Right kidney (tissue), 1 donor: ENCODE measurements at regions not wholly inside any gene's neighbourhood (a gene's known extent, or its start where the extent isn't known, plus 50 kb on each side); places are given as distances from the start of the nearest gene placed in this dataset.

ENCODE experiments used
- DNase-seq: peaks from one replicate; pipeline ENCODE4 v3.0.0-alpha.2; 2016

DNA sequence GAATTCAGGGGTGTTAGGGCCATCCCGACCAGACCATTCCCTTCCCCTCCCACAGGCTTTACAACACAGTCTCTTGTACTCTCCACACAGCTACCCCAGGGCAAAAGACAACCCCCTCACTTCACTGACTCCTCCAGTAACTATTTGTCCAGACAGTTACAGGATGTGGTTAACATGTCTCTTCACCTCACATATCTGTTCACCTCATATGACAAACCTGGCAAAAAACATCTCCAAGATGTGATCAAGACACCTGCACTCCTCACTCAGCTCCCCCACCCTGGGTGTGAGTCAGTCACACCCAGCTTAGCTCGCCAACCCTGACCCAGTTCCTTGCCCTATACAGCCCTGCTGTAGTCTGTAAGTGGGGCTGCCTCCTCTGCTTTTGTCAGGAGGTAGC is 490.5 kb upstream of the CHRM3 start:
- no peak for DNase-seq

DNA sequence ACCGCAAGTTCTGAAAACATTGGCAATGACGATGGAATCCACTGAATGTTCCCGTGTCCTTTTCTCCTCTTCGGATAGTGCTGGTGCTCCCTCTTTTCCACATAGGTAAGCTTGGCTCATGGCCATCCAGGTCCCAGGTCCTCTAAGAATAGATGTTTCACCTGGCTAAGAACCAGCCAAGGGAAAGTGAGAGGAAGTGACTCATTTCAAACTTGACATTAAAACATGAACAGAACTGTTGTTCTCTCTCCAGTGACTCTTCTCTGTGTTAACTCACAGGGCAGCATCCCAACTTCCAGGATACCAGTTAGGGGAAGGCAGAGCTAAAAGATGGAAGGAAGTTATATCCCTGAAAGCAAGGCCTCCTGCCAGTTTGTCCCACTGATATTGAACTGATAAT is 493.8 kb upstream of the CHRM3 start:
- no peak for DNase-seq

DNA sequence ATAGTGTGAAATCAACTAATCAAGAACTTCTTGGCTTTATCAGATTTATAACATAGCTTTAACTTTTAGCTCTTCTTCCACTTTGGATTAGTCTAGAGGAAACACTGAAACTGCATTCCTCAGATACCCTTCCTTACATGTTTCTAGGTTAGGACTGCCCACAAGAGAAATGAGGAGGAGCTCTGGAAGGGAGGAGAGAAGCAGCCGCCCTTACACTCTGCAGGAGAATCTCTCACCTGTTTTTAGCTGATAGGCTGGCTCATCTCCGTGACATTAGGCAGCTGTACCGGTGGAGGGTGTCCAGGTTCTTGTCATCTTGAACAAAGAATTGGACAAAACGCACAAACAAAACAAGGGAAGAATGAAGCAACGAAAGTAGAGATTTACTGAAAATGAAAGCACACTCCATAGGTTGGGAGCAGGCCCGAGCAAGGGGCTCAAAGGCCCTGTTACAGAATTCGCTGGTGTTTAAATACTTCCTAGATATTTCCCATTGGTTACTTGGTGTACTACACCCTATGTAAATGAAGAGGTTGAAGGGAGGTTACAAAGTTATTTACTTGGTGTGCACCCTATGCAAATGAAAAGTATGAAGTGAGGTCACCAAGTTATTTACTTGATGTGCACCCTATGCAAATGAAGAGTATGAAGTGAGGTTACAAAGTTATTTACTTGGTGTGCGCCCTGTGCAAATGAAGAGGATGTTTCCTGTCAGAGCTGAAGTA is 524.9 kb upstream of the CHRM3 start:
- DNase-seq: no peak

DNA sequence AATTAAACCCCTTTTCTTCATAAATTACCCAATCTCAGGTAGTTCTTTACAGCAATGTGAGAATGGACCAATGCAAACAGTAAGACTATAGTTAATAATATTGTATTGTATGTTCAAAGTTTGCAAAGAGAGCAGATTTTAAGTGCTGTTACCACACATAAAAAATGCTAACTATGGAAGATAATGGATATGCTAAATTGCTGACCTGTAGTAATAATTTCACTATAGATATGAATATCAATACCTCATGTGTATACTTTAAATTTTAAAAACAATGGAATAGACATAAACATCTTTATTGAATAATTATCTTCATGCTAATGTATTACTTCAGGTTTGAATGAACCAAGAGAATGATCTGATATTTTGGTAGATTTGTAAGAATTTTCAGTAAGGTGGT is 552.4 kb upstream of the CHRM3 start:
- DNase-seq: no peak

DNA sequence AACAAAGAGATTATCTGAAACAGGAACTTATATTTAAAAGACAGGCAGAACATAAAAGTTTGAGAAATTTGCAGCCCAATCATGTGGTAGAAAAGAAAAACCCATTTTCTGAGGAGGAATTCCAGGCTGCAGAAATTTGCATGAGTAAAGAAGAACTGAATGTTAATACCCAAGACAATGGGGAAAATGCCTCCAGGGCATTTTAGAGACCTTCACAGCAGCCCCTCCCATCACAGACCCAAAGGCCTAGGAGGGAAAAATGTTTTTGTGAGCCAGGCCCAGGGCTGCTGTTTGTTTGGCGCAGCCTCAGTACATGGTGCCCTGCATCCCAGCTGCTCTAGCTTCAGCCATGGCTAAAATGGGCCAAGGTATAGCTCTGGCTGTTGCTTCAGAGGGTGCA is 554.3 kb upstream of the CHRM3 start:
- DNase-seq: no peak

DNA sequence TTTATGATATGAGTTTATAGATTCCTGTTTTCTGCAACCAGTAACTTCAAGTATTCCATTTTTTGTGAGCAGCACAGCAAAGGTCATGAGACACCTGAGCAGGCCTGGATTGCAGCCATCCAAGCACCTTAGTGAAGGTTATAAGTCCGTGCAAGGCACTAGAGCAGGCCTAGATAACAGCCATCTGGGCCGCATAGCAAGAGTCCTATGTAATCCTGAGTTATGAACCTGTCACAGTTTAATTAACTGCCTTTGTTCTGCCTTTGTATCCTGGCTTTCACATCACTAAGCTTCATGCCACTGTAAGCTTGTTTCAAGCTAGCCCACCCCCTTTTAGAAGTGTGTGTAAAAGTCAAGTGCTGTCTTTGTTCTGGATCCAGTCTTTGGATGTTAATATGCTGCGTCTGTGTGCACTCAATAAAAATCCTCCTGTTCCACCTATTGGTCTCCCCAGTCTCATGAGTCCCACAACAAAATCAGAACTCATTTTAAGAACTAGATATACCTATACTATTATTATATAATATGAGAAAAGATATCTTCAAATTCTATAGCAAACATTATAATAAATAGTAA is 556.2 kb upstream of the CHRM3 start:
- DNase-seq: no peak

DNA sequence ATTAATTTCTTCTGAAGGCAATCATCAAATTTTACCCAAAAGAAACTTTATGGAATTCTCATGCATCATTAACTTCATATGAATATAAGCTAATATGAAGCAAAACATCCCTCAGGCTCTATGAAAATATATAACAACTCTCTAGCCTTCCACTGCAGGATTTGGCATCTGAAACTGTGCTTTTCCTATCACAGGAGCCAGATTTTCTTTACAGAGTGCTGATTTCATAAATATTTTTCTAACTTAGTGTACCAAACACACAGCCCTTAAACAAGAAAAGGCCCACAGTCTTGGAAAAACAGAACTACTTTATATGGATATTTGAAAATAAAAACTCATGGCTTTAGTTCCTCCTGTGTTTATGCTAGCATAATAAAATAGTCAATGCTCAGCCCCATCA is 559.5 kb upstream of the CHRM3 start:
- no peak for DNase-seq

DNA sequence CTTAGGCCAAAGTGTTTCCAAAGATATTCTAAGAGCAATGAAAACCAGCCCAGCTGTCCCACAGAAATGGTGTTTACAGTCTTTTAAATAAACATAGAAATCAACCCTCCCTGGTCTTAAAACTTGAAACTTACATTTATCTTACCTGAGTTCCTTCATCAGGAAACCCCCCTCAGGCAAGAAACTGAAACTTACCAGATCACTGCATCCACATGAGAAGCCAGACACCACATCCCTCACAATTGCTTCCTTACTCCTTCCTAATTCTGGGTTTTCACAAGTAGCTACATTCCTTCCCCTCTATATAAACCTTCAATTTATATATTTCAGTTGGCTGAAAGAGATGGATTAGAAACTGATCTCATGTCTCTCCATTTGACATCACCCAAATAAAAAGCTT is 563.0 kb upstream of the CHRM3 start:
- no peak for DNase-seq

DNA sequence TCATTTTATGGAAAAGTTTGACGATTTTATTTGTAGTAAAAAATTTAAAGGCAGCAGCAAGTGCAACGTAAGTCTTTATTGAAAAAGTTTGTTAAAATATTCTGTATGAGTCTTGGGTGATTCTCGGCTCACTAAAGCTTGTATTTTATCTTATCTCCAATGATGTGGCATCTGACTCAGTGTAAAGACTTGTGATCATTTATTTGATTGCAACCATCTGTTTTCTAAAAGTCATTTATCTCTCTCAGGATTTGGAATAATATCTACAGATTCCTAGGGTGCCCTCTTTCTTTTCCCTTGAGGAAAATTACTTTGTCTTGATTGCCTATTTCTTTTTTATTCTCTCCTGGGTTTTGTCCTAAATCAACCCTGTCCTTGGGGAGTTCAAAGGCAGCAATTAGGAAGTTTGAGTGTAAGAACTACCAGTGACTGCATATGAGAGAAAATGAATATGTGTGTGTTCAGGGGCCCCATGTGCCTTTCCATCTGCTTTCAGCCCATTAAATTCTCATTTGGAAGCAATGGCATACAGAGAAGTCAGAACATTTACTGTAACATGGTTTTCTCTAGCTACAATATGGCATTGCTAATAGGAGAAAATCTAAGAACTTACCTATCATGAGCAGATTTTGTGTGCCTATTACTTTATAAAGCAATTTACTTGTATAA is 575.0 kb upstream of the CHRM3 start:
- DNase-seq: no peak

DNA sequence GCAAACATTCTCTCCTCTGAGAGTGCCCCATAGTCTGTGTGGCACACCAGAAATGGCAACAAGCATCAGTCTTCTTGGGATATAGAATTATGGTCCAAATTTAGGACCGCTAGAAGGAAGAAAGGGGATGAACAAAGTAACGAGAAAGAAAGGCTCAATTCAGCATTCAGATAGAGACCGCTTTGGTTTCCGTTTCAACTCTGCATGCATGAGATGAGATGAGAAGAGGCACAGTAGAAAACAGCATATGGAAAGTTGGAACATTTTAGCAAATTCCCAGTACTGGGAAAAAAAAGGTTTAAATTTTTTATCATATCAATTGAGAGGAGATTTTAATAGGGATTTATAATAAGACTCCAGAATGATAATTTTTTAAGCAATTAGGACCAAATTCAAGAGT is 595.5 kb upstream of the CHRM3 start:
- no peak for DNase-seq

DNA sequence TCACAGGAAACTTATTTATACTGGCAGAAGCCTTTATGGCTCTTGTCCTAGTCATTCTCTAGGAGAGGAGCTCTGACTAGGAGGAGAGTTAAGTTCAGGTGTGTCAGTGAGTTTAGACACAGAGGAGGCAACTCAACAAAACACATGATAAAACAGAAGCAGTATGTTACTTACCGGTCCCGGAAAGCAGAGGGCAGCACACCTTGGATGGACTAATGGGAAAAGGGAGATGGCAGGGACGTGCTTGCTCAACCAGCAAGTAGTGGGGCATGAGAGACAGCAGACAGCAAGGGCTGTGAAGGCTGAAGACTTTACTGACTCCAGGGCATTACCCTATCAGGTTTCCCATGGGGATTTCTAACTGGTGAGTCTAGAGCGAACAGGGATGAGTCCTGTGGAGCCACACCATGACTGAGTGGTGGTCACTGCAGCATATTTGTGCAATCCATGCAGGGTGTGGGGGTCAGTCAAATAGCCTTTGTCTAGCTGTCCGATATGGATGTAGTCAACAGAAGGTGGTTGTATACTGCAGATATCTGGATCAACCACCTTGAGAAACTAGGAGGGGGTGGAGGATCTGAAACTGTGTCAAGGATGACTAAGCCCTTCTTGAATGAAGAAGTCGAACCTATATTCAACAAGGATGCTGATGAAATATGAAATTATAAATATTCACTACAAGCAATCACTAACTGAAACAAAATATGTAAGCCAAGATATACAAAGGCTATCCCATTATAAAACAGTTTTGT is 596.3 kb upstream of the CHRM3 start:
- no peak for DNase-seq

DNA sequence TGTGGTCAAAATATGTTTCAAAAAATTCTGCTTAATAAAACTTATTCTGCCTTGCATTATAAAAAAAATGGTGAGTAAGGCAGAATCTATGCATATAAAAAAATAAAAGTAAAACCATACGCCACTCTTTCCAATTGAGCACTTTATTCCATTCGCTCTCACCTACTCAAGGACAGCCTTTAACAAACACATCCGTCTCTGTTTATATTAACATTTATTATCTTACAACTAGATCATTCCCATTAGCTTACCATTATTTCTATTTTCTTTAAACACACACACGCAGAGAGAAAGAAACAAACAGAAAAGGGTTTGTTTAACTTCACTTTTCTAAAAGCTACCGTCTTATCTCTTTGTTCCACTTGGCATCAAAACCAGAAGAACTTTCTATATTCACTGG is 598.9 kb upstream of the CHRM3 start:
- DNase-seq: no peak

DNA sequence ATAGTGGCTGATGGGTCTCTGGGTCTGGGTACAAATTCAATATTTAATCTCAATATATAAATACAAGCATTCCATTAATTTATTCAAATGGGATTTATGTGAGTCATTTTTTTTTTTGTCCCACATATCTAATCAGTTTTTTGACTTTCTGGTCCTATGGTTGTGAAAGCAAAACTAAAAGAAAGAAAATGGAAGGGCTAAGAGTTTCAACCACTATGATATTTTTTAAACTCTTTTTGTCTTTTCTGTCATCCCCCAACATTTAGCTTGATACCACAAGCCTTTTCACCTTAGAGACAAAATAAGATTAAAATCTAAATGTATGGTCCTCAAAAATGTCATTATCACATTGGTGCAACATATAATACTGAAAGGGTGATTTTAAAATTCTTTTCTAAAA is 602.7 kb upstream of the CHRM3 start:
- no peak for DNase-seq

DNA sequence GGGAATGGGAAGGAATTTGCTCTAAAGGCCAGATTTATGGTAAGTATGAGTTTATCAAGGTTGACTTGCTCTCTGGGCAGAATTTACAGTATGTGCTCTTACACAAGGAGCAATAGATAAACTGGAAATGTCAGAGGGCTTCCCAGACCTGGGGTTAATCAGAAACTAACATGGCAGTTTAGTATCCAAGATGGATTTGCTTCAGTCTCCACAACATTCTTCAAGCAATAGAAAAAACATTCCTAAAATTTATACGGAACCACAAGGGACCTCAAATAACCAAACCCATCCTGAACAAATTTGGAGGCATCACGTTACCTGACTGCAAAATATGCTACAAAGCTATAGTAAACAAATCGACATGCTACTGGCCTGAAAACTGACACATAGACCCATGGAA is 606.7 kb upstream of the CHRM3 start:
- no peak for DNase-seq

DNA sequence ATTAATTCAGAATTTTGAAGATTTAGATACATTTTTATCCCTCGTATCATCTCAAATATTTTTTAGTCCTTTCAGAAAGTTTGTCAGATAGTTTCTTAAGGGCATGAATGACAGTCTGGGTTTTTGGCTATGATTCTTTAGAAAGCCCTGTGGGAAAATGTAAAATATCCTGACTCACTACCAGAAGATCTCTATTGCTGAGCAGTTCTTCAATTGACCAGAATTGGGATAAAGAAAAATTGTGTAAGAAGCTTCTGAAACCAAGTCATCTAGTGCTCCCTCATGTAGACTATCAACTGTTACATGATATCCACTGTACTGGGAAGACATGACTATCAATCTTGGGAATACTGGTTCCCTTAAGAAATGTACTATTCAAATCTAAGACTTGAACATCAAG is 608.3 kb upstream of the CHRM3 start:
- DNase-seq: no peak

DNA sequence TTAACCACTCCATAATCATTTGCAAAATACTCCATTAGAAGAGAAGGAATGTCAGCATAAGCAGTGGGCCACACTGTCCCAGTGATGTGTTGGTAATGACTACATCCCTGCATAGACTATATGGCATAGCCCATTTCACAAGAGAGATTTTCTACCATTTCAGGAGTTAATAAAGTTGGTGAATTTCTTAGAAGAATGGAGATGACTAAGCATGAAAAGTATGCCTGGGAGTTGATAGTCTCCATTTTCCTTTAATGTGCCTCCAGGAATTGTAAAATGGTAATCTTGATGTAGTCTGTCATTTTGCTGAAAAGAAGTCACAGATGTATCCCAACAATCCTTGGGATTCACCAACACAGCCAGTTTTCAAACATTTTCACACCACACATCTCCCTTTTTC is 608.8 kb upstream of the CHRM3 start:
- DNase-seq: no peak

DNA sequence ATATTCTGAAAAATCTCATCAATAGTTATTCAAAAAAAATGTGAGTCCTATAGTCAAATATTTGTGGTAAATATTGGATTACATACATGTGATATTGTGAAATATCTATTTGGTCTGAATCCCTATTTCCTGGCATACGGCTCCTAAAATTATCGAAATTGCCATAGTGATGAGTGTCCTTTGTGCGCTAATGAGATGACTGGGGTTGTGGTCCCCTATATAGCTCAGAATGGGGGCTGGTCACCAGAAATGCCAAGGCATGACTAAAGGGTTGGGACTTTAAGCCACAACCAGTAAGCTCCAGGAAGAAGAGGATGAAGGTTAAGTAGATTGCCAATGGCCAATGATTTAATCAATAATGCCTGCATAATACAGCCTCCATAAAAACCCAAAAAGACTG is 610.2 kb upstream of the CHRM3 start:
- DNase-seq: no peak

DNA sequence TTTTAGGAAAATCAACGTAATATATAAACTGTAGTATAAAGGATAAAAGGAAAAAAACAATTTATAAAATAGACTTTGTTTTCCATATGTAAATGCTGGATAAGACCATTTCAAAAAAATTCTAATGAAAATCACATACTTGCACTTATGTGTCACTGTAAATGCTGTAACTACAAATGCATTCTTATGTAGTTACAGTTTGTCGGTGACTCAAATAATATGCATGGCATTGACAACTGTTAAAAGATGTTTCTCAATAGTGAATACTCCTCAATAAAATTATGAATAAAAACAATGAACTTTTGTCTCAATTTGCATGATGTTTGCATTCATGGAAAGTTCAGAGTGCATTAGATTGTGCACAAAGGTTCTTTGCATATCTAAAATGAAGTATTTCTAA is 614.0 kb upstream of the CHRM3 start:
- DNase-seq: no peak

DNA sequence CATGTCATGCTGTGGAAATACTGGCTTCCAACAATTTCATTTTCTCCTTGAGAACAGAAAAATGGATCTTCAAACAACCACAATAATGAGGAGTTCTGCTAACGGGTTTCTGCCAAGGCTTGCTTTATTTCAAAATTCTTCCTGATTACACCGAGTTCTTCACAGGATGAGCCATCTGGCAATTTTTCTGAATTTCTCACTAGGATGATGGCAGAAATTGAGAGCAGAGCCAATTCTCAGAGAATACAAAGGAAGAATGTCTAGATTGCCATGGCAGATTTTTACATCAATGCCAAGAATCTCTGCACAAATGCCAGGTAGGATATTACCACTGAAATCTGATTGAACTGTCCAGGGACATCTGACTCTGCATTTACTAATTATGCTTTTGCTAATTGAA is 619.0 kb upstream of the CHRM3 start:
- DNase-seq: no peak

DNA sequence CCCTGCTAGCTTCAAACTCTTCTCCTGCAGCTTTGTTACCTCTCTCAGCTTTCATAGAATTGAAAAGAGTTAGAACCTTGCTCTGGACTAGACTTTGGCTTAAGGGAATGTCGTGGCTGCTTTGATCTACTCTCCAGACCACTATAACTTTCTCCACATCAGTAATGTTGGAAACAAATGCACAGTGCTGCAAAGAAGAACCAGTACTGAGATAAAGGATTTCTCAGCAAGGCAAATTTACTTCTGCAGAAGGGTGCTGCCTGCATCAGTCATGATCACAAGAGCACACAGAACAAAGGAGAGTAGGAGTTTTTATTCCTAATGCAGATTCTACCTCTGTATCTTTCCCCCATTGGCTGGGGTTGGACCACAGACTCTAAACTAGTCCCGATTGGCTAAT is 621.6 kb upstream of the CHRM3 start:
- no peak for DNase-seq

DNA sequence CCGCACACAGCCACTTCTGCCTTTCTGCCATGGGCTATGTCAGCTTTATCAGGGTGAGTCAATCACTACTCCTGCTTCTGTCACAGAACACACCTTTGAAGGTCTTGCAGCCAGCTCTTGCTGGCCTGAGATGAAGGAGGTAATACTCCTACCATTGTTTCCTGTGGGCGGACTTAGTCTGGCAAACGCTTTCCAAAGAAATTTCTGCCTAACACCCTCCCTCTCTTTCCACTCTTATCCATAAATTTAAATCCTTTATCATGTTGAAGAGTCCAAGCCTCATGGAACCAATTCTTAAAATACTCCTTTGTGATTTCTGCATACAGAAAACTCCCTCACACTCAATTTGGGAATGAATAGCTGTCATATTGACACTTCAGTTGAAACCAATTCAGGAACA is 633.1 kb upstream of the CHRM3 start:
- no peak for DNase-seq

DNA sequence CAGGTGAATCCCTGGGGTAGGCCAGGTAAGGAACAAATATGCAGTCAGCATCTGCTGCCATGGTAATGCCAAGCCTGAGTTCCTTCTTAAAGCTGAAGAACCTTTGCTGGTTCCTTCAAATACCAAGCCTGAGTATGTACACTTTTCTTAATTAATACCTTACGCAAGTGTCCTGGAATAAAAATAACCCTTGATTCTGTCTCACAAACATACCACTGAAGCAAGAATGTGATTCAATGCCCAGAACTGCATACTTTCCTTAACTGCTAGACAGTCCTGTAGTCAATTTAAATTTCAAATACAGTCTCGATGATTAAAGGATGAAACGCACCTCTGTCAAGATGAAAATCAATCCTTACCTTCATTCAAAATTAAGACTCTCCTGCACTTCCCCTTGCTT is 634.0 kb upstream of the CHRM3 start:
- DNase-seq: no peak

DNA sequence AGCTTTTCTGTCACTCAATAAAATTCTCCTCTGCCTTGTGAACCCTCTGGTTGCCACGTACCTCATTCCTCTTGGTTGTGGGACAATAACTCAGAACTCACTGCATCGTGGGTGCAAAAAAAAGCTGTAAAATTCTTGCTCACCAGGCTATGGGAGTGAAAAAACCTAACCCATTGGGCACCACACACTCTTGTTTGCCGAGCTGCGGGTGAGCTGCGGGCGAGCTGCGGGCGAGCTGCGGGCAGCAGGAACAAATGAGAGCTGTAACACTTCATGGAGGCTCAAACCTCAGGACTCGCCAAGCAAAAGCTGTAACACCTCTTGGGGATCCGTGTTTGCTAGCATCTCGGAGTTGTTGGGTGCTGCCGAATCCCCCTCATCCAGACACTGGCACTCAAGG is 641.3 kb upstream of the CHRM3 start:
- DNase-seq: no peak

DNA sequence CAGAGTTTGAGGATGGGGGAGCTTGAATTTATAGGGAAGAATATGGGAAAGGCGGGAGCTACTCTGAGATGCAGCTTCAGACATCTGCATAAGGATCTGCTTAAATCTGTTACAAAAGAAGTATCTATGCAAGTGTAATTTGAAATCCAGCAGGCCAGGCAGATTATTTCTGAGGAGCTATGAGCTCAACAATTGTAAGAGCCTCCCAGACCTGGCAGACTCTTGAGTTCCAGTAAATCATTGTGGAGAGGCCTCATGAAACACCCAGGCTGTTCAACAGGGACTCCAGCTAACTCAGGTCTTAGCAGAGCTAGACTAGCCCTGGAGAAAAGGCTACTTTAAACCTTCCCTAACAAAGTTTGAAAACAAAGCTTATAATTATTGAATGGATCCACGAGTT is 647.5 kb upstream of the CHRM3 start:
- DNase-seq: no peak
